DOHH2 (cell line): ENCODE measurements at regions not wholly inside any gene's neighbourhood (a gene's known extent, or its start where the extent isn't known, plus 50 kb on each side); places are given as distances from the start of the nearest gene placed in this dataset.

ENCODE experiments used
- EZH2phosphoT487 ChIP-seq: fragments of 200-600 bp; sonication (generic); IDR thresholded peaks from 2 replicates; pipeline ENCODE4 v1.6.1; 2017; ENCODE audit warnings: borderline replicate concordance, mild to moderate bottlenecking, antibody characterized with exemption, low read length, moderate library complexity, mixed read lengths
- TF ChIP-seq, protein P1 (sequence below): fragments of 200-600 bp; sonication (generic); IDR thresholded peaks from one replicate; pipeline ENCODE4 v1.5.1; 2014; ENCODE audit warnings: antibody characterized with exemption, mild to moderate bottlenecking, low read depth, low read length; ENCODE audit not compliant: poor library complexity, severe bottlenecking

DNA sequence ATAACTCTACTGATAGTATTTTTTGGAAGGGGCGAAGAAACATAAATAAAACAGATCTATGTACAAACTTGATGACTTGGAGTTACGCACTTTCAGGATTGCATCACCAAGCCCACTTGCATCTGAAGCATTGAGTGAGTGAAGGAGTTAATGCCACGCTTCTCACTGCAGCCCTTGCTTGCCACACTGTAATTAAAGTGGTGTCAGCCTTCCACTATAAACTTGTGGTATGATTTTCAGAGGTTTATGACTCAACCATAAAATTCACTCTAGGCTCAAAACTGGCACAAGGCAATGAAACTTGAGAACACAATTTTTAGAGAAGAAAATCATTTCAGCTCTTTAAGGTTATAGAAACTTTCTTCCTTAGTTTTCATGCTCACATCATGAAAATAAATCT is 93.9 kb upstream of the PRMT6 start:
- TF ChIP-seq, protein P1, sequence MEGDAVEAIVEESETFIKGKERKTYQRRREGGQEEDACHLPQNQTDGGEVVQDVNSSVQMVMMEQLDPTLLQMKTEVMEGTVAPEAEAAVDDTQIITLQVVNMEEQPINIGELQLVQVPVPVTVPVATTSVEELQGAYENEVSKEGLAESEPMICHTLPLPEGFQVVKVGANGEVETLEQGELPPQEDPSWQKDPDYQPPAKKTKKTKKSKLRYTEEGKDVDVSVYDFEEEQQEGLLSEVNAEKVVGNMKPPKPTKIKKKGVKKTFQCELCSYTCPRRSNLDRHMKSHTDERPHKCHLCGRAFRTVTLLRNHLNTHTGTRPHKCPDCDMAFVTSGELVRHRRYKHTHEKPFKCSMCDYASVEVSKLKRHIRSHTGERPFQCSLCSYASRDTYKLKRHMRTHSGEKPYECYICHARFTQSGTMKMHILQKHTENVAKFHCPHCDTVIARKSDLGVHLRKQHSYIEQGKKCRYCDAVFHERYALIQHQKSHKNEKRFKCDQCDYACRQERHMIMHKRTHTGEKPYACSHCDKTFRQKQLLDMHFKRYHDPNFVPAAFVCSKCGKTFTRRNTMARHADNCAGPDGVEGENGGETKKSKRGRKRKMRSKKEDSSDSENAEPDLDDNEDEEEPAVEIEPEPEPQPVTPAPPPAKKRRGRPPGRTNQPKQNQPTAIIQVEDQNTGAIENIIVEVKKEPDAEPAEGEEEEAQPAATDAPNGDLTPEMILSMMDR, result no peak
- TF ChIP-seq EZH2phosphoT487, result no peak
